SK-N-MC (cell line): ENCODE measurements at regions not wholly inside any gene's neighbourhood (a gene's known extent, or its start where the extent isn't known, plus 50 kb on each side); places are given as distances from the start of the nearest gene placed in this dataset.

Experiments used
- EZH2 ChIP-seq: fragments of 200-600 bp; sonication (generic); IDR thresholded peaks from one replicate; pipeline ENCODE4 v1.6.1; 2017; ENCODE audit warnings: antibody characterized with exemption
- FOXP2 ChIP-seq: optimal IDR thresholded peaks from 2 replicates; pipeline ENCODE3; 2011; ENCODE audit warnings: mild to moderate bottlenecking, moderate library complexity; ENCODE audit not compliant: insufficient read depth; ENCODE audit errors: extremely low read length, control extremely low read depth
- POLR2AphosphoS5 ChIP-seq: IDR thresholded peaks from 2 replicates; pipeline ENCODE4 v1.6.1; 2012; ENCODE audit warnings: mild to moderate bottlenecking, low read depth, low read length, borderline replicate concordance

DNA sequence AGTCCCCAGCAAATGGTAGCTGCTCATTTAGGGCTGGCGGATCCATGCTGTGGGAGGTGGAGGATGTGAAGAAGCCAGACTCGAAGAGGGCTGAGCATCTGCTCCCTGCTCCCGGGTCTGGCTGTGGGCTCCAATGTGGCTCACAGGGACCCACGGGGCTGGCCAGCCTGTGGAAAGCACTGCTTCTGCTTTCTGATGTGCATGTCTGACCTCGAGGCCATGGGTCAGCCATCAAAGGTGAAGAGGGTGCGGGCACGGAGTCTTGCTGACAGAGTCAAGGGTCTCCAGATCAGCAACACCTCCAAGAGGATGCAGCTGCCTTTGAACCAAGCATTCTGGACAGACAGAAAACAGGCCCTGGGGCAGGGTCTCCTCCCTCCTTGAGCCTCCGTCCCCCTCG lies 178.2 kb downstream of the INHBB start:
- TF ChIP-seq EZH2 (no peak), POLR2AphosphoS5 (no peak), FOXP2 (no peak)
